ENCODE measurements at regions not wholly inside any gene's neighbourhood (a gene's known extent, or its start where the extent isn't known, plus 50 kb on each side); places are given as distances from the start of the nearest gene placed in this dataset.
"Not testable (repeated sequence)": the region's sequence is repeated elsewhere in the genome, so short reads cannot be mapped to it uniquely, and the experiment has no call there.

DNA sequence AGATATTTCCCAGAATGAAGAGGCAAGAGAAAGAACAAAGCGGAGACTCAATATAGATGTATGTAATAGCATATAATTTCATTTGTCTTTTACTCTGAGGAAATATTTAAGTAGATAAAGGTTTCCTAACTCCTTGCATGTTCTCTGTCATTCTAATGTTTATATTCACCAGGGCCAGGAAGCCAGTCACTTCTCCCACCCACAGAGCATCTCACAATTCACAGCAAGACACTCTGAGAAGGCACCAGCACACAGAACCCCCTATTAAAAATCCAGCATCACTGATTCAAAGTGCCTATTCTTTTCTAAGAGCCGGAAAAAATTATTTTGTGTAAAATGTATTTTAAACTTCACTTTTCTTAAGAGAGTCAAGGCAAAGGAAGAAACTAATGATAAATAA lies 927.1 kb downstream of the C4orf33 start:
- DNase-seq = no peak

GRCh38 chr4:130025701-130026100 lies 929.7 kb downstream of the C4orf33 start:
- no peak for DNase-seq

- DNase-seq = no peak
These were observed 930.2 kb downstream of the C4orf33 start for GRCh38 chr4:130026185-130026584.

- no peak for DNase-seq
These were observed 932.0 kb downstream of the C4orf33 start for GRCh38 chr4:130027973-130028372.

DNA sequence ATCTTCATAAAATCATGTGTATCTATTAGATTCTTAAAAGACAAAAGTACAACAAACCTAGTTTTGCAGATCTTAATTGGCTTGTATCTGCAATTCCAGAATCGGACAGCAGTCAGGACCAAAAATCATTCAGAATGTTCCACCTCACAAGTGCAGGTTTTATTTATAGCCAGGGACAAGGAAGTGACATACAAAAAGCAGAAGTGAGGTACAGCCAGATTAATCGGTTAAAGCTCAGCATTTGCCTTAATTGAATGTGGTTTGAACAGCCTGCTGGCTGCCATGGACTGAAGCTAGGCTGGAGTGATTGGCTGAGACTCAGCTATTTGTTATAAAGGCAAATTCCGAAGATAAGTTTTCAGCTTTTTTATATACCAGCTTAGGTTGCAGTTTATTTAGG lies 932.6 kb downstream of the C4orf33 start:
- DNase-seq = no peak

DNA sequence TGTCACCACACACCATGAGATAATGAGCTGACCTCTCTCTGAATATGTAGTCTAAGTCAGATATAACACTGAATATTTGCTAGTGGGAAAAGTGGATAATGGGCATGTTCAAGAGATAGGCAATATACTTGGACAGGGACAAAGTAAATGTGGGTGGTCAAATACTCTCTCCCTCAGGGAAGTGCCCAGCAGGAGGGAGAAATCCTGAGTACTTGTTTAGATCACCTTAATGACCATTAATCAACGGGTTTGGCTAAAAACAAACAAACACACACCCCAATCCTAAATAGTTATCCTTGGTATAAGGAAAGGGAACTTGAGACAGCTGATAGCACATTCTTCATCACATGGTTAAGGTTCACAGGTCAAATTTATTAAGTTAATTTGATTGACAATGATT lies 933.5 kb downstream of the C4orf33 start:
- DNase-seq = no peak

- no peak for DNase-seq
These were observed 935.9 kb downstream of the C4orf33 start for GRCh38 chr4:130031858-130032257.

GRCh38 chr4:130033657-130034056 lies 937.7 kb downstream of the C4orf33 start:
- DNase-seq = not testable (repeated sequence)

DNA sequence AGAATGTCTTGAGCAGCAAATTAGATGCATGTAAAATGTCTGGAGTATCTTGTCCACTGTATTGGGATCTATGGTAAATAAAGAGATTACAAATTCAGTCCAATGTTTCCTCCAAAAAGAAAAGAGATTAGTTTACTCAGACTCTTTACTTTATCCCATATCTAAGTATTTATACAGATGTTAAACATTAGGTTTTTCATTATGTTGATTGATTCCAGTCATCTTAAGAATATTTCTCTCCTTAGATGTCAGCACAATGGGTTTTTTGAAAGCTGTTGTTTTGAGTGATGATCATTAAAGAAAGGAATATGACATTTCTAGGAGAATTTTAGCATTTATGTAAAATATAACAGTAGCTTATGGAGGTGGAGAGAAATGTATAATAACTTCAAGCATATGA lies 938.9 kb downstream of the C4orf33 start:
- DNase-seq = no peak

- DNase-seq = no peak
These were observed 939.4 kb downstream of the C4orf33 start for GRCh38 chr4:130035391-130035790.

DNA sequence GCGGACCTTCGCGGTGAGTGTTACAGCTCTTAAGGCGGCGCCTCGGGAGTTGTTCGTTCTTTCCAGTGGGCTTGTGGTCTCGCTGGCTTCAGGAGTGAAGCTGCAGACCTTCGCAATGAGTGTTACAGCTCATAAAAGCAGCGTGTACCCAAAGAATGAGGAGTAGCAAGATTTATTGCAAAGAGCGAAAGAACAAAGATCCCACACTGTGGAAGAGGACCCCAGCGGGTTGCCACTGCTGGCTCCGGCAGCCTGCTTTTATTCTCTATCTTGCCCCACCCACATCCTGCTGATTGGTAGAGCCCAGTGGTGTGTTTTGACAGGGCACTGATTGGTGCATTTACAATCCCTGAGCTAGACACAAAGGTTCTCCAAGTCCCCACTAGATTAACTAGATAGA lies 941.9 kb downstream of the C4orf33 start:
- DNase-seq = not testable (repeated sequence)

DNA sequence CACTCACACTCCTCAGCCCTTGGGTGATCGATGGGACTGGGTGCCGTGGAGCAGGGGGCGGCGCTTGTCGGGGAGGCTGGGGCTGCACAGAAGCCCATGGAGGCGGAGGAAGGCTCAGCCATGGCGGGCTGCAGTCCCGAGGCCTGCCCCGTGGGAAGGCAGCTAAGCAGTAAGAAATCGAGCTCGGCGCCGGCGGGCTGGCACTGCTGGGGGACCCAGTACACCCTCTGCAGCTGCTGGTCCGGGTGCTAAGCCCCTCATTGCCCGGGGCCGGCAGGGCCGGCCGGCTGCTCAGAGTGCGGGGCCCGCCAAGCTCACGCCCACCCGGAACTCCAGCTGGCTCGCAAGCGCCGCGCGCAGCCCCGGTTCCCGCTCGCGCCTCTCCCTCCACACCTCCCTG lies 942.6 kb downstream of the C4orf33 start:
- not testable (repeated sequence) for DNase-seq

DNA sequence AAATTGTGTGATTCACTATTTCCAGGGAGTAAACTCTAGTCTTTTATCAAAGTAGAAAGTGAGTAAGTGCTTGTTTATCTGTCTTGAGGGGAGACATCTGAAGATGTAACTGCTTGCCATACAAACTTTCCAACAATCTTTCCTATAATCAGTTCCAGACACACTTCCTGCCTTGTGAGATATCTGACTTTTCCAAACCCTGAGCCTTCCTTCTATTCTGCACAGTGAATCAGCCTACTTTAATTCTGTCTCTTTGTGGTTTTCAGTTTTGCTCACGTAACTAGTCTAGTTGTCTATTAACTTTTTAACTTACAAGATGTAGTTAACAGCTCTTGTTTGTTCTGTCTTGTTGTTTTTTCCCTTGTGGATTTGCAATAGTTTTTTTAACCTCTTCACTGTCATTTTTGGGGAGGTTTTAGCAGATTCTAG lies 947.8 kb downstream of the C4orf33 start:
- DNase-seq = no peak

- DNase-seq = no peak
These were observed 949.0 kb downstream of the C4orf33 start for GRCh38 chr4:130044788-130045531.

DNA sequence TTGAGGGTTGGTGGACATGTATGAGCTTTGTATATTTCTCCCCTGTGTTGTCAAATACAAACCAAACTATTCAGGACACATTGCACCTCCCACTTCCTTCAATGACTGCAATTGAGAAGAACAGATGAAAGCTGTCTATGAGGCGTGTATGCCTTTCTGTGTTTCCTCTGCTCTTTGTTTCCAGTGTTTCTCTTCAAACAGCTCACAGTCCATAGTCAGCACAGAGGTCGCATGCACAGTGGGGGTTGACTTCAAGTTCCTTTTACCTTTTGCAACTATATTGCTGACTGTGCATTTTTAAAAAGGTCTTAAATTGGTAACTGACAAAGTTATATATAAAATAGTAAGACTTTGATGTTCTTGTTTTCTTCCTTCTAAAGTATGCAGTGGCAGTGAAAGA lies 957.8 kb downstream of the C4orf33 start:
- no peak for DNase-seq

DNA sequence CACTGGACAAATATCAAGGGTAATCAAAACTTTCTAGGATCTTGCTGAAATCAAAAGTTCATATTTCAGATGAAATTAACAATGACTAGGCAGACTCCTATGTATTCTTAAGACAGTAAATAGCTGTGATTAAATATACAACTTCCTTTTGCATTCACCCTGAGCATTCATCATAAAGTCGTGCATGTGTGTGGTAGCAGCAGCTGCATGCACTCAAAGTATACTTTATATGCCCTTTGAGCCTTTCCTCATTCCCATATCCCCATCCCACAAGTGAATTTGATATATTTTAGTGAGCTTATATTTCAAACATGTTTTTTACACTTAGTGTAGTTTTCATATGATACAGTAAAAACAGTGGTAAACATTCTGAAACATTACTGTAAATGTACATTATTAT lies 959.0 kb downstream of the C4orf33 start:
- no peak for DNase-seq

DNA sequence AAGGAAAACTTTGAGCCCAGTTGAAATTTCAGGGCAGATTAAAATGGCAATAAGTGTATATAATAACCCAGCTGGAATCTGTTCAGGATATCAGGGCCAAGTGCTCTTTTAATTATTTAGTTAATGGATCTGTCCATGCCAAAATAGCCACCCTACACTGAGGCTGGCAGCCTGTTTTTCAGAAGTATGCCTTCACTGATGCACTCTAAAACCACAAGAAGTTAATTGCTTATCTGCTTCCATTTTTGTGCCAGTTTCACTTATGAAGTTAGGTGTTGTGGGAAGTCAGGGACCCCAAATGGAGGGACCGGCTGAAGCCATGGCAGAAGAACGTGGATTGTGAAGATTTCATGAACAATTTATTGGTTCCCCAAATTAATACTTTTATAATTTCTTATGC lies 960.3 kb downstream of the C4orf33 start:
- DNase-seq = no peak

DNA sequence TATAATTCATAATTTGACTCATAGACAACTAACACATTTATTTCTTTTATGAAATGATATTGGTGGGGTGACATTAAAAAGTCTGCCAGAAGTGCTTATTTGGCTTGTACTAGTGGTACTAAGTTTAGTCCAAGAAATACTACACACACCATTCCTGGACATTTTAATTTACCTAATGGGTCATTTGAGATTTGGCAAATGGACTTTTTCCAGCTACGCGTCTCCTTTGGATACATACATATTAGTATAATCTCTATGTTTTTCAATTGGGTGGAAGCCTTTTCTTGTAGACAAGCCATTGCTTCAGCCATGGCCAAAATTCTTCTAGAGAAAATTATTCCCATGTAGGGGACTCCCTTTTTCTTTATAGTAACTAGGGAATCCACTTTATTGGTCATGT lies 968.5 kb downstream of the C4orf33 start:
- DNase-seq = no peak

GRCh38 chr4:130067419-130067818 lies 971.5 kb downstream of the C4orf33 start:
- no peak for DNase-seq

DNA sequence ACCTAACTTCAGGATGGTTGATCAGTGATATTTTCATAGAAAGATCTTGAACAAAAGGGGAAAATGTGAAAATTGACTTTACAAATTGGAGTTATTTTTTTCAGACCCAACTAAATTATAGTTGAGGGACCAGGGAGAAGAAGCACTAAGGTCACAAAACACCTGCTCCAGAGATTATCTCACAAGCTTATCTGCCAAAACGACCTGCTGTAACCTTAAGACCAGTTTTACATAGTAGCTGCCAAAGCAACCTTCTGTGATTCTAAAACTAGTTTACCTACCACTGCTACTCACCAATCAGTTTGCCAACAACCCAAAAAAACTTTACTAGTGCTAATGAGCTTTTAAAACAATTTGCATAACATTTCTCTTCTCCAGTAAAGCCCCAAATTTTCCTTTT lies 972.1 kb downstream of the C4orf33 start:
- no peak for DNase-seq

GRCh38 chr4:130071746-130072145 lies 975.8 kb downstream of the C4orf33 start:
- DNase-seq = no peak

DNA sequence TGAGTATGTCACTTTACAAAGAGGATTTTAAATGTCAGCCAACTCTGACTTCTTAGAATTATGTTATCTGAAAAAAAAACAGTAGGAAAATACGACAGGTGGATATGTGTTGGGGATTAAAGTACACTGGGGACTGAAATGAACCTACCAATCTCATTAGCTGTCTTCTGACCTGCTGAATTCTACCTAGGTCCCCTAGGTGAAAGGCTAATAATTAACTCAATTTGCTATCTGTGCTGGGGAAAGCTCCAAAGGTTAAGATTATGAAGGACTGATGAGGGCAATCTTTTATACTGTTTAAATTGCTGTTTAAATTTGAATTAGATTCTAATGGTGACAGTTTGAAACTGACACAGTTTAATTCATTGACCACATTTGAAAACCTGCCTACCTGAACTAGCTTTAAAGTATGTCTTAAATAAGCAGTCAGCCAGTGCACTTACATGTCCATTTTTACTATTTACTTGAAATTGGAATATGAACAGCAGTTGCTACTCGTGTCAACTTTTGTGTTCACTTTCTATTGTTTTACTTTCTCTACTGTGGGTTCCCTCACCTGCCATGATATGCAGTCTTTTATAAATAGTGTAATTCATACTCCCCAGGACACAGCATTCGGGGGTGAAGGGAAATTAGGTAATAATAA lies 977.3 kb downstream of the C4orf33 start:
- no peak for DNase-seq

DNA sequence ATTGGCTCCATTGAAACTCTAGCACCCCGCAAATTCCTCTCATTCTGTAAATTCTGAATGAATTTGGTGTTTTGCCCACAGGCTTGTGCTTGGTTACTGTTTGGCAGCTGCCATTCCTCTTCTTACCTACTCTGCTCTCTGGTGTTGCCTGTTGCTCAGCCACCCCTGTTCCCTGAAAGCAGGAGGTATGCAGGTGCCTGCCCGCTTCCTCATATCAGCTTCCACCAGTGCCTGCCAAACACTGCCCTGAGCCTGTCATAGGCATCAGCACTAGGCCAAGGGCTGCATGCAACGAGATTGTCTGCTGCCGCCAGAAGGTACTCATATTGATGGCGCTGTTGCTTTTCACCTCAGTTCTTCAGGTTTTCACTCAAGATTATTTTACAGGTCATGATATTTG lies 978.1 kb downstream of the C4orf33 start:
- DNase-seq = no peak

DNA sequence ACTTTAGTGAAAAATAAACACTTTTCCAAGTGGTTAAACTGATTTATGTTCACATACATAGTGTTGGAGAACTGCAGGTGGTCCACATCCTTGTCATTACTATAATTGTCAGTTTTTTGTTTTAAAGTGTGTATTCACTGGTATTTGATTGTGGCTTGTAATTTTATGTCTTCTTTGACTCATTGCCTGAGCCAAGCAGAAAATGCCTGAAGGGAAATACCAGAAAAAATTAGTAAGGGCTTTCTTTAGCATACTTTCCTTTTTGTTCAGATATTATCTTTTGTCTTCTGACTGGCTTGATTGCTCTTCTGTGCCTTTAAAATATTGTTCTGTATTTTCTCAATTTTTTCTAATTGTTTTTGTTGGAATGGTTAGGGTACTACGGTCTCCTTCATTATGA lies 981.3 kb downstream of the C4orf33 start:
- no peak for DNase-seq

- DNase-seq = not testable (repeated sequence)
These were observed 983.1 kb downstream of the C4orf33 start for GRCh38 chr4:130079027-130079426.
